GM20431 (cell line): ENCODE measurements at regions not wholly inside any gene's neighbourhood (a gene's known extent, or its start where the extent isn't known, plus 50 kb on each side); places are given as distances from the start of the nearest gene placed in this dataset.
"Not testable (repeated sequence)": the region's sequence is repeated elsewhere in the genome, so short reads cannot be mapped to it uniquely, and the experiment has no call there.

Source experiments
- in situ Hi-C: fragments of 300-500 bp; cut with MseI, MboI; formaldehyde crosslinking; loops from one replicate; pipeline ENCODE4 v1.15.0; 2020; ENCODE audit warnings: low sequenced_read_pairs; ENCODE audit not compliant: unreplicated experiment

- in situ Hi-C loops = no loop called here
These were observed 1261.7 kb upstream of the AUTS2 start for GRCh38 chr7:68336594-68336993.

DNA sequence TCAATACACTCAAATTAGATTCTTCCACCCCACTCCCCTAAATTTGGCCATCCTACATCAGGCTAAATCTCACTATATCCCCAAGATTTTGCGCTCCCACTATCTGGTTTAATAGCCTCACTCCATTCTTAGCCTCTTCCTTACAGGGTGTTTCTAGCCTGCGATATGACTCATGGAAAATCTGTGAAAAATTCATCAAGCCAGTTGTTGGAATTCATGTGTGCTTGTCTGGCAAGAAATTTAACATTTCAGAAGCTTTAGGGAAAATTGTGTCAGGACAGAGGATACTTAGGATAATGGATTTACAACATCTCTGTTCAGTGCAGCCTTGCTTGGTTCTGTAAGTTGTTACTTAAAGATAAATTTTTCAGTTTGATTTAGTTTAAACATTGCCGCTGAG, 1249.9 kb upstream of the AUTS2 start:
- in situ Hi-C loops = no loop called here

DNA sequence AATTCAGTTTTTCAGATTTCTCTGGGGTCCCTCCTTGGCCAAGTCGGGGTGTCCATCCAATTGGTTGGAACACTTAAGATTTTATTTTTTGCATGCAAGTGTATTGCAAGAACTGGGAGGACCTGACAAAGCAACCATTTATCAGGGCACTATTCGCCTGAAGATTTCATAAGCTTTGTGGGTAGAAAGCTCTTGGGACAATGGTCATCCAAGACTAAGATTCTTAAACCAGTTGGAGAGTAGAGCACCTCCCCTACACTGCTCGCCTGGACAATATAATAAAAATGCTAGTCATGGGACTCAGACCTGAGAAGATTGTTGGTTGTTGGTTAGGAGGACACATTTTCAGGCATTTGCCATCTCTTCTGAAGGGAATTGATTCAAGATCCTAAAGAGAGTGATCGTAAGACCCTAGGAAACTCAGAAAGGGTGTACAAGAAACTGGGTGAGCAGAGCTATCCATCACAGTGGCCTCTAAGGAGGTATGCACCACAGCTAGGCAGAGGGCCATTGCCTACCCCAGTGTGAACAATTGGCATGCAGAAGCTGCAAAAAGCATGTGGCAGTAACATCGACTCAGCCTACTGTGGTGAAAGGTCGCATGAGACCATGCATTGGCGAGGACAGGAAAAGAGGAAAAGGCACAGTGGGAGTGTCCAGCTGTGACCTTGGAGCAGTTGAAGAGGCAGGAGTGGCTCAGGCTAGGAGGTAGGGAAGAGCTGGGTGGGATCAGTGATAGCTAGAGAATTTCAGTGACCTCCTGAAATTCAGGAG, 1235.3 kb upstream of the AUTS2 start:
- in situ Hi-C loops = no loop called here

- in situ Hi-C loops = no loop called here
These were observed 1233.2 kb upstream of the AUTS2 start for GRCh38 chr7:68364886-68365625.

DNA sequence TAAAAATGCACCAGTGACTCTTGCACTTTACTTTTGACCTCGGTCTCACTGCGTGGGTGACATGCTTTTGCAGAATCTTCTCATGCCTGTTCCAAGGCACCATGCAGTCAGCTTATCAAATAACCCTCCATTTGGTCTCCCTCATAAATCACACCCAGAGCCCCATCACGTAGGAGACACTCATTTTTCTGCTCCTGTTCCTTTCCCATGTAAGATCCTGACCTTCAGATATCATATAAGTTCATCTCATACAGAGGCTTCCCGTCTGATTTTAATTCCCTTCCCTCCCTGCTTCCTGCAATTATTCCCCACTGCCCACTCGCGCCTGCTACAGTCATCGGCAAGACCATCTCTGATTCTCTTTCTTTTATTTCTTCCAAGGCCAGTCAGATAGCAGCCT, 1226.3 kb upstream of the AUTS2 start:
- in situ Hi-C loops = no loop called here

GRCh38 chr7:68376131-68376661, 1222.1 kb upstream of the AUTS2 start:
- in situ Hi-C loops = no loop called here

DNA sequence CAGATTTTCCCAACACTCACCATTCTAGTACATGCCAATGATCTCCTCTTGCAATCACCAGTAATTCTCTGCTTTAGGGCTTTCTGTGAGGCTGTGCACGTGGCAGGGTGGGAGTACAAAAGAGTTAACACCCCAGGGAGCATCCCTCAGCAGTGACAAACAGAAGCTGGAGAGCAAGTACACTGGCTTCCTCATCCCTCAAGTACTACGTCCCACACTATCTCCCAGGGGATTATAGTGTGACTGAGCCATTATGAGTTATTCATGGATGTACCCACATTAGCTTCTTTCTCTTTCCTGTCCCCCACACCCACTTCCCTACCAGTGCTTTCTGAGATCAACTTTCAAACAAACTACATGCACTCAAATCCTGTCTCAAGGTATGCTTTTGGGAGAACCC, 1216.5 kb upstream of the AUTS2 start:
- in situ Hi-C loops = no loop called here

GRCh38 chr7:68384581-68384980, 1213.7 kb upstream of the AUTS2 start:
- in situ Hi-C loops = no loop called here

- in situ Hi-C loops = no loop called here
These were observed 1205.2 kb upstream of the AUTS2 start for GRCh38 chr7:68393051-68393450.

DNA sequence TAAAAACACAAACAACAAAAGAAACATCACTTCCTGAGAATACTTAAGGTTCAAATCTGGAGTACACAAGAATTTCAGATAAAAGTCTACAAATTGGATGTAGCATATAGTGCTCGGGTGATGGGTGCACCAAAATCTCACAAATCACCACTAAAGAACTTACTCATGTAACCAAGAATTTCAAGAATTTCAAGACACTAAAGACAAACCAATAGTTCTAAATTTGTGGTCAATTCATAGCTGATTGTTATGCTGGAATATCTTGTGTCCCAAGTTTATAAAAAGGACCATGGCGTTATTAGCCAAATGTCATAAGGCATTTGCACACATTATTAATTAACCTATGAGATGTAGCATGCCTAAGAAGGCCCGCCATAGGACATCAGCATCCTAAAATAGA, 1204.1 kb upstream of the AUTS2 start:
- in situ Hi-C loops = no loop called here

DNA sequence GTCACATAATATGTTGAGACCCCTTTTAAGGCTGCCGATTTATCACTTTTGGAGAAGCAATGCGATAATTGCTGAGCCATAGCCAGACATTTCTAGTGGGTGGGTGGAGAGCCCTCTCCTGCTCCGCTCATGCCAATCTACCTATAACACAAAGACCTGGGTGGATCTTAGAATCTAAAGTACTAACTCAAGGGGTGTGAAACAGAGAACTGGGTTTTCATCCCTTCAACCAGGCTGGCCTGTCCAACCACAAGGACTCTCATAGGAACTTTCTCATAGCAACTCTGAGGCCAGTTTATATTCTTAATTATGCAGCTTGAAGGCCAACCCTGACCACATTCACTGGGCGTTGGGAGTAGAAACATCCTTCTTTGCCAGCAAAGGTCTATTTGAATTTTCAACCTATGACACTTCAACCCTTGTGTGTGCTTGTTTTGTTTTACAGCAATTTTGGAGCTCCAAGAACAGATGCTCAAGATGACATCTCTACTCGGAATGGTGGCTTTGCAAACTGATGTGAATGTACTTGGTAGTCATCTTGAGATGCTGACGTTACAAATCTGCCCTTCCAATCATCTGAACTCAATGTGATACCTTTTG, 1198.2 kb upstream of the AUTS2 start:
- in situ Hi-C loops = no loop called here

- in situ Hi-C loops = no loop called here
These were observed 1197.5 kb upstream of the AUTS2 start for GRCh38 chr7:68400783-68401182.

DNA sequence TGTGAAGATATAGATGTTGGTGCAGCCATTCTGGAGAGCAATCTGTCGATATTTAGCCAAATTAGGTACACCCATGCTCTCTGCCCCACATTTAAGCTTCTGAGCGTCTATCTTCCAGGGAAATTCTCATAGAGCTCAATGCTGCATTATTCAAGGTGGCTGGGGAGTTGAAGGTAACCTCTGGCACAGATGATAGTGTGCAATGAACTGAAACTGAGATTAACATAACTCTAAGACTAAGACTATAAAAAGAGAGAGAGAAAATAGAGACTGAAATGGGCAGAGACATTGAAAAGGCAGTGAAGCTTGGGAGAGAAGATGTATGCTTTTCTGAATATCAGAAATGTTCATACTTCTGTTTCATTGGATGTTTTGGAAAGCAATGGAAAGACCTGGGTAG, 1197.0 kb upstream of the AUTS2 start:
- in situ Hi-C loops = no loop called here

- in situ Hi-C loops = no loop called here
These were observed 1191.8 kb upstream of the AUTS2 start for GRCh38 chr7:68406480-68406879.

GRCh38 chr7:68407460-68407859, 1190.8 kb upstream of the AUTS2 start:
- in situ Hi-C loops = no loop called here

DNA sequence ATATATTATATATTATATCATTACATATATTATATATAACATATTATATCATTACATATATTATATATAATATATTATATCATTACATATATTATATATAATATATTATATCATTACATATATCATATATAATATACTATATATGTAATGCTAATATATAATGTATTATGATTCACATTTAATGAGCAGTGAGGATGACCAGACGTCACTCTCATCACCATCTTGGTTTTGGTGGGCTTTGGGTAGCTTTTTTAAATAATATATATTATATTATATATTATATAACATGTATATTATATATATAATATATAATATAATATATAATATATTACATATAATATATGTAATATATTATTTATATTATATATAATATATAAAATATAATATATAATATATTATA, 1189.4 kb upstream of the AUTS2 start:
- in situ Hi-C loops = no loop called here

DNA sequence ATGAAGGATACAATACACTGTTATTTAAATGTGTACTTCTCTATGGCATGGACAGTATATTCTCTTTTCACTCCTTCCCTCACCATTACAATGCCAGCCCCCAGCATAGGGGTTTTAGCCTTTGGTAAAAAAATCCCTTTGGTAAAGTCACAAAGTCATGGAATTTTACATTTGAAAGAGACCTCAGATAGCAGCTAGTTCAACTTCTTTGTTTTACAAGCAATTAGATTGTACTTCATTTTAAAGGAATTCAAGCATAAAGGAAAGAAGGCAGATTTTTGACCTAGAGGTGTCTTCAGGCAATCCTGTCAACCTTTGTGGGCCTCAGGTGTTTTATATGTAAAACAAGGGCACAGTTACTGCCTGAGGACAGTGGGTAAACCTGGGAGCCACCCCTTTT, 1188.4 kb upstream of the AUTS2 start:
- in situ Hi-C loops = no loop called here

GRCh38 chr7:68410693-68411092, 1187.6 kb upstream of the AUTS2 start:
- in situ Hi-C loops = not testable (repeated sequence)

DNA sequence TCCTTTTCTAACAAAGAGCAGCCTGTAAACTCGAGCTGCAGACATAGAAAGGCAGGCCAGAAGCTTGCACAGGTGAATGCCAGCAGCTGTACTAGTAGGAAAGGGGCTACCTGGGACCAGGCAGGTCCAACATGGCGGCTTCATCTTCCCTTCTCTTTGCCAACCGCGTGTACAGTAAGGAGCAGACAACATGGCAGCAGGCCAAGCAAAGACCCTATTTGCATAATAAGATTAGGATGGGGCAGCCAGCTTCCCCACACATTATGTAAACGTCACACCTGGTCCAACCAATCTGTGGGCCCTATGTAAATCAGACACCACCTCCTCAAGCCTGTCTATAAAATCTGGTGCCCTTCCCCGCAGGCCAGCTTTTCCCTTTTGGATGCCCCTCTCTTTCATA, 1186.5 kb upstream of the AUTS2 start:
- in situ Hi-C loops = no loop called here

DNA sequence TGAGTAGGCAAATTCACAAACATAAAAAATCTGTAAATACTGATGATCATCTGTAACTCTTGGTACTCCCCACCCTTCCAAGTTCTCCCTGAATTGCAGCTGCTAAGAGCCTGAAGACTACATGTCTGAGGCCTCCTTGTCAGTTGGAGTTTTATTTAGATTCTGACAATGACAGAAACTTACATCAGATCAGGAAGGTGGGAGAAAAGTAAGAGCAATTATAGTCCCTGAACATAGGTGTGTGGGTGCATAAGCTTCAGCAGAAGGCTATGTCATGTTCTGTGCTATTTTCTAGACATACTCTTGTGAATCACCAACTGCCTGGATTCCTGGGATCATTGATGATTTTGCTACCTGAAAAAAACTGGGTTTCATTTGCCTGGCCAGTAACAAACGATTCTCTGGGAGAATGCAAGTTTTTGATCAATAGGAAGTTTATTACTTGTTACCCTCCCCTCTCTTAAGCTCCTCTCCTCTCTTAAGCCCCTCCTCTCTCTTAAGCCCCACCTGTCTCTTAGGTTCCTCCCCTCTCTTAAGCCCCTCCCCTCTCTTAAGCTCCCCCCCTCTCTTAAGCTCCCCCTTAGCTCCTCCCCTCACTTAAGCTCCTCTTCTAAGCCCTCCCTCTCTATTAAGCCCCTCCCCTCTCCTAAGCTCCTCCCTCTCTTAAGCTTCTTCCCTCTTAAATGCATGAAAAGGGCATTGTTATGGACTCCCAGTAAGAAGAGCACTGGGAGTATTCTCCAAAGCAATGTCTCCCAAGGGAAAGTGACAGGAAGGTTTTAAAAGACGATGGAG, 1183.4 kb upstream of the AUTS2 start:
- in situ Hi-C loops = no loop called here
